ENCODE measurements at regions not wholly inside any gene's neighbourhood (a gene's known extent, or its start where the extent isn't known, plus 50 kb on each side); places are given as distances from the start of the nearest gene placed in this dataset.

- 93% methylated on average over 27 of the region's 27 CpGs for WGBS, 2 experiments
- no peaks in the 10 kb centered on the region for H3K9me3 ChIP-seq (ENCODE audit: control insufficient read depth, low read length)
Observed at GRCh38 chr13:112251930-112252585, 124.1 kb upstream of the SPACA7 start.

GRCh38 chr13:112252804-112253590 lies 123.2 kb upstream of the SPACA7 start:
- Histone ChIP-seq H3K36me3 (ENCODE audit: control insufficient read depth, insufficient read depth, low read length) (no peaks in the 10 kb centered on the region), H3K27ac (ENCODE audit: insufficient read depth, low read depth, low read length, poor library complexity, severe bottlenecking) (no peak overlapping the region), H3K4me3 (ENCODE audit: insufficient read depth, low read depth, low read length) (no peak overlapping the region), H3K9me3 (ENCODE audit: control insufficient read depth, low read length) (no peaks in the 10 kb centered on the region), H3K27me3 (ENCODE audit: control insufficient read depth, insufficient read depth, low read length, poor library complexity, severe bottlenecking) (no peaks in the 10 kb centered on the region), H3K4me1 (ENCODE audit: control insufficient read depth, insufficient read depth, low read length) (no peaks in the 10 kb centered on the region)
- 93% methylated on average over 29 of the region's 29 CpGs for WGBS, 2 experiments

More at GRCh38 chr13:112251930-112252585, 124.1 kb upstream of the SPACA7 start:
- Histone ChIP-seq H3K27ac (ENCODE audit: insufficient read depth, low read depth, low read length, poor library complexity, severe bottlenecking) (no peak overlapping the region), H3K27me3 (ENCODE audit: control insufficient read depth, insufficient read depth, low read length, poor library complexity, severe bottlenecking) (no peaks in the 10 kb centered on the region), H3K36me3 (ENCODE audit: control insufficient read depth, insufficient read depth, low read length) (no peaks in the 10 kb centered on the region), H3K4me3 (ENCODE audit: insufficient read depth, low read depth, low read length) (no peak overlapping the region), H3K4me1 (ENCODE audit: control insufficient read depth, insufficient read depth, low read length) (no peaks in the 10 kb centered on the region)

DNA sequence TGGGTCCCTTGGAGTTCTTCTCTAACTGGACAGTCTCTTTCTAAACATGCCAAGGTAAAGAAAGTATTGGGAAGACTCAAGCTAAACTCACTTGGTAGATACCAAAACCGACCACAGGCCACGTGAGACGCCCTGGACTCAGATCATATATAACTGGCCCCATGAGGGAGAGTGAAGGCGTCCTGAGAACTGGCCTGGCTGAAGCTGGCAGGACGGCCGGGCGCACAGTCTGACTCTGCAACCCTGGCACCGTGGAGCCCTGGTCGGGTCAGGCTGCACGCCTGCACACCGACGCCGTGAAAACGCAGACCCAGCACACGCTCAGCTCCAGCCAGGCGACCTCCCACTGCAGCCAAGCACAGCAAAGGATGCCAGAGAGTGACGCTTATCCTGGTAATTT lies 122.5 kb upstream of the SPACA7 start:
- Histone ChIP-seq H3K4me1 (ENCODE audit: control insufficient read depth, insufficient read depth, low read length) (no peaks in the 10 kb centered on the region), H3K27me3 (ENCODE audit: control insufficient read depth, insufficient read depth, low read length, poor library complexity, severe bottlenecking) (no peaks in the 10 kb centered on the region), H3K9me3 (ENCODE audit: control insufficient read depth, low read length) (no peaks in the 10 kb centered on the region), H3K4me3 (ENCODE audit: insufficient read depth, low read depth, low read length) (no peak overlapping the region), H3K27ac (ENCODE audit: insufficient read depth, low read depth, low read length, poor library complexity, severe bottlenecking) (no peak overlapping the region), H3K36me3 (ENCODE audit: control insufficient read depth, insufficient read depth, low read length) (no peaks in the 10 kb centered on the region)
- WGBS, 2 experiments = 94 to 95% methylated on average over 17 of the region's 17 CpGs

GRCh38 chr13:112254061-112254818 lies 121.9 kb upstream of the SPACA7 start:
- WGBS, 2 experiments = 86 to 87% methylated on average over 25 of the region's 25 CpGs
- Histone ChIP-seq H3K9me3 (ENCODE audit: control insufficient read depth, low read length) (no peaks in the 10 kb centered on the region), H3K4me3 (ENCODE audit: insufficient read depth, low read depth, low read length) (no peak overlapping the region), H3K27ac (ENCODE audit: insufficient read depth, low read depth, low read length, poor library complexity, severe bottlenecking) (no peak overlapping the region), H3K36me3 (ENCODE audit: control insufficient read depth, insufficient read depth, low read length) (no peaks in the 10 kb centered on the region), H3K4me1 (ENCODE audit: control insufficient read depth, insufficient read depth, low read length) (no peaks in the 10 kb centered on the region), H3K27me3 (ENCODE audit: control insufficient read depth, insufficient read depth, low read length, poor library complexity, severe bottlenecking) (no peaks in the 10 kb centered on the region)

DNA sequence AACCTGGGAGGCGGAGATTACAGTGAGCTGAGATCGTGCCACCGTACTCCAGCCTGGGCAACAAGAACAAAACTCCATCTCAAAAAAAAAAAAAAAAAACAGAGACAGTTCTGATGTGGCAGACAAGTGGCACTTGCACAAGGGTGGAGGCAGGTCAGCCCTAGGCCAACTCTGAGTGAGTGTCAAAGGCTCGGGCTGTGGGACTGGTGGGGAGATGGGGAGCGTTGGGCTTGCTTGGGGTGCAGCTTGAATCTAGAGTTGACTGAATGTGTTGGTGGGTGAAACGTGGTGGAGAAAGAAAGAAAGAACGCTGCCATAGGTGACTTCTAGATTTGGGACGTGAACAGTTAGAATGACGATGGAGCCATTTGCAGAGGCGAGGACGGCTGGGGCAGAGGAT lies 121.3 kb upstream of the SPACA7 start:
- 92 to 96% methylated on average over 11 of the region's 11 CpGs for WGBS, 2 experiments
- Histone ChIP-seq H3K4me1 (ENCODE audit: control insufficient read depth, insufficient read depth, low read length) (no peaks in the 10 kb centered on the region), H3K9me3 (ENCODE audit: control insufficient read depth, low read length) (no peaks in the 10 kb centered on the region), H3K4me3 (ENCODE audit: insufficient read depth, low read depth, low read length) (no peak overlapping the region), H3K27me3 (ENCODE audit: control insufficient read depth, insufficient read depth, low read length, poor library complexity, severe bottlenecking) (no peaks in the 10 kb centered on the region), H3K36me3 (ENCODE audit: control insufficient read depth, insufficient read depth, low read length) (no peaks in the 10 kb centered on the region), H3K27ac (ENCODE audit: insufficient read depth, low read depth, low read length, poor library complexity, severe bottlenecking) (no peak overlapping the region)

DNA sequence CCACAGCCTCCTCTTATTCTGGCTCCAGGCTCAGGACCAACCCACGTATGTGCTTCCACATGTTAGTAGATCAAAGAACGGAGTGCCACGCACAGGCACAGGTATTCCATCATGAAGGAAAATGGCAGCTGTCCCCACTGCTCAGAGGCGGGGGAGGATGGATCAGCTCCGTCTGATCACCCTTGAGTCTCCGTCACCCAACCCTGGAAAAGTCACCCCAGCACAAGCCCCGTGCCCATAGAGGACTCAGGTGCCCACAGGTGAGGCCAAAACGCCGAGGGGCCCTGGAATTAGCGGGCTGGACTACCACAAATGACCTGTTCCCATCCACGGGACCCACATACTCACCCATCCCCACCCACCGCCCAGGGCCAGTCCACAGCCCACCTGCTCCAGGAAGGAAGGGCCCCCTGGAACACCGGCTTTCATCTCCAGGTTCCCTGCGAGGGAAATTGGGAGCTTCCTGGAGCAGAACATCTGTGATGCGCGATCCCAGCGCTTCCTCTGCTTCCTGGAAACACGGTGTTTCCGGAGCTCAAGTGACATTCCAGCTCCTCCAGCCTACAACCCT lies 120.5 kb upstream of the SPACA7 start:
- H3K27ac ChIP-seq (ENCODE audit: insufficient read depth, low read depth, low read length, poor library complexity, severe bottlenecking) = no peak overlapping the region
- no peaks in the 10 kb centered on the region for H3K9me3 ChIP-seq (ENCODE audit: control insufficient read depth, low read length)
- H3K4me1 ChIP-seq (ENCODE audit: control insufficient read depth, insufficient read depth, low read length) = no peaks in the 10 kb centered on the region
- H3K36me3 ChIP-seq (ENCODE audit: control insufficient read depth, insufficient read depth, low read length) = no peaks in the 10 kb centered on the region
- H3K27me3 ChIP-seq (ENCODE audit: control insufficient read depth, insufficient read depth, low read length, poor library complexity, severe bottlenecking) = no peaks in the 10 kb centered on the region
- H3K4me3 ChIP-seq (ENCODE audit: insufficient read depth, low read depth, low read length) = no peak overlapping the region
- 94 to 96% methylated on average over 19 of the region's 19 CpGs for WGBS, 2 experiments

DNA sequence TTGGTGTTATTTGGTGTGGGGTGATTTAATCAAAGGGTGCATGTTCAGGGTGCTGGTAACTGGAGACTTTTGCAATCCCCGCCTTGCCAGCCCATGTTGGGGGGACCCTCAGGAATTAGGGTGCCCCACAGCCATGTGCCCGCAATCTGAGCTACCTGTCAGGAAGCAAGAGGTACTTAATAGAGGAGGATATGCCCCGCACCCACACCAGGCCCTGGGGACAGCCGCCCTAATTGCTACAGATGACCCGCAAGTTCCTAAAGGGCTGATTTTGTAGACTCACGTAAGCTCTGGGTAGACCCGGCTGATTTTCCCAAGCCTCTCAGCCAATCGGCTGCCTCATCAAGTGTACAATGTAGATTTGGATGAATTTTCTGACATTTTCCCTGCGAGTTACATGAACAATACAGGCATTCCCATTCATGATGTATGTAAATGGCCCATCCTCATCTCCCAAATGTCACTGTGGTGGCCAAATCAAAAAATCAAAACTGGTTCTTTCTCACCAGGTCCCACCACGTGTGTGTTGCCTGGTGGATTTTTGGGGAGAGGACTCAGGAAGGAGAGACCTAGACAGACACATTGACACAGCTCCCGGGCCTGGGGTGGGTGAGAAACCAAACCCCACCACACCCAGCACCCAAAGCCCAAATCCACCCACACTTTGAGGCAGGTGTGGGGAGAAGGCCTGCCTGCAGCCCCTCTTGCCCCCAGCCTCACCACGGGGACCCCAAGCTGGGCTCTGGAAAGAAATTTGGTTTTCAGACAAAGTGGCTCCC lies 119.2 kb upstream of the SPACA7 start:
- 93 to 95% methylated on average over 12 of the region's 12 CpGs for WGBS, 2 experiments
- Histone ChIP-seq H3K27ac (ENCODE audit: insufficient read depth, low read depth, low read length, poor library complexity, severe bottlenecking) (no peak overlapping the region), H3K4me3 (ENCODE audit: insufficient read depth, low read depth, low read length) (no peak overlapping the region), H3K9me3 (ENCODE audit: control insufficient read depth, low read length) (no peaks in the 10 kb centered on the region), H3K36me3 (ENCODE audit: control insufficient read depth, insufficient read depth, low read length) (no peaks in the 10 kb centered on the region), H3K27me3 (ENCODE audit: control insufficient read depth, insufficient read depth, low read length, poor library complexity, severe bottlenecking) (no peaks in the 10 kb centered on the region), H3K4me1 (ENCODE audit: control insufficient read depth, insufficient read depth, low read length) (no peaks in the 10 kb centered on the region)

DNA sequence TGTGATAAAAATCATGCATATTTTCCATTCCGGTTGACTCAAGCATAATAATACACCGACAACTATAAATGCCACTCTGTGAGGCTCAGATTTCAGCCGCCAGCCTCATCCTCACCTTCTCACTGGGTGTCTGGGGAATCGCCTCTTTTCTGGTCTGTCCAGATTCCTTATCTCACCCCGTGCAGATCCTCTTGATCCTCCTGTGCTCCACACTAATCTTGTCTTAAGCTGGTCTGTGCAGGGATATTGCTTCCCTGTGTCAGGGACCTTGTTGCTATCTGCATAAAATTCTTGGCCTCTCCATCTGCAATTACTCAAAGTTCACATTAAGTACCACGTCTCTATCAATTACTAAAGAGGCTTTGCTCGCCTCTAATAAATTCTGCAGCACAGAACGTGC lies 116.6 kb upstream of the SPACA7 start:
- Histone ChIP-seq H3K27ac (ENCODE audit: insufficient read depth, low read depth, low read length, poor library complexity, severe bottlenecking) (no peak overlapping the region), H3K27me3 (ENCODE audit: control insufficient read depth, insufficient read depth, low read length, poor library complexity, severe bottlenecking) (no peaks in the 10 kb centered on the region), H3K4me1 (ENCODE audit: control insufficient read depth, insufficient read depth, low read length) (no peaks in the 10 kb centered on the region), H3K36me3 (ENCODE audit: control insufficient read depth, insufficient read depth, low read length) (no peaks in the 10 kb centered on the region), H3K9me3 (ENCODE audit: control insufficient read depth, low read length) (no peaks in the 10 kb centered on the region), H3K4me3 (ENCODE audit: insufficient read depth, low read depth, low read length) (no peak overlapping the region)
- 81 to 89% methylated on average over 8 of the region's 8 CpGs for WGBS, 2 experiments

DNA sequence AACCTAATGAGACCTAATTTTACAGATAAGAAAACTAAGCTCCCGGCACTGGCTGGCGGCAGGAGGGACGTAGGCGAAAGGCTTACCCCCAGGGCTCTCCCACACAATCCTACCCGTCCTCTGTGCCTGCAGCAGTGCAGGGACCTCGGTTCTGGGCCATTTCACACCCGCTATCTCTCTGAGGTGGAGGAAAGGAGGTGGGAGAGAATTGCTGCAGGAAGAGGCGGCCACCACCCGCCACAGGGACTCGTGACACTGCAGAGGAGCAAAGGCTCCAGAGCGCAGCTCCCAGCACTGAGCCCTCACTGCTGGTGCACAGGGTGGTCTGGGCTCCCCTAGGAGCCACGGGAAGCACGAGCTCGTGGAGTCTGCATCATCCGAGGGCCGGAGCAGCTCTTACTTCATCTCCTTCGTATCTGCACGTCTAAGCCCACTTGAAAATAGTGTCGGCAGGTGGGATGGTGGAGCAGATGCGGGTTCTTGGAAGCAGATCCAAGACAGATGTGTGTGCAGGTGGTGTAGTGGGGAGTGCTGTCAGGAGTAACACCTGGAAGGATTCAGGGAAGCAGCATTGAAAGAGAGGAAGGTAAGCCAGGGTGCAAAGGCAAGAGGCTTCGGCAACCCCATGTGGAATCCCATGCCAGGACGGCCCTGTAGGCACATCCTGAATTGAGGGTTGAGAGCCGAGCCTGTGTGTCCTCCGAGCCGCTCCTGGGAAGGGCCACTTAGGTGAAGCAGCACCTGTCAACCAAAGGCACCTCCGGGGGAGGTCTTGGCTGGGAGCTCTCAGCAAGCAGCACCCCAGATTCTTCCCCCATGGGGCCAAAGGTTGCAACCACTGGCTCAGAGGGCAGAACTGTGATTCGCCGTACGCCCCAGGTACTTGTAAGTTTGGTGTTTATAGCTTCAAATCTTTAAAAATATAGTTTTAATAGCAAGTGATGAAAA lies 115.8 kb upstream of the SPACA7 start:
- Histone ChIP-seq H3K36me3 (ENCODE audit: control insufficient read depth, insufficient read depth, low read length) (no peaks in the 10 kb centered on the region), H3K4me3 (ENCODE audit: insufficient read depth, low read depth, low read length) (no peak overlapping the region), H3K9me3 (ENCODE audit: control insufficient read depth, low read length) (no peaks in the 10 kb centered on the region), H3K4me1 (ENCODE audit: control insufficient read depth, insufficient read depth, low read length) (no peaks in the 10 kb centered on the region), H3K27ac (ENCODE audit: insufficient read depth, low read depth, low read length, poor library complexity, severe bottlenecking) (no peak overlapping the region), H3K27me3 (ENCODE audit: control insufficient read depth, insufficient read depth, low read length, poor library complexity, severe bottlenecking) (no peaks in the 10 kb centered on the region)
- WGBS, 2 experiments = 93 to 96% methylated on average over 28 of the region's 29 CpGs

All from ectodermal cell (in vitro differentiated cells).